Adrenal gland (tissue), 9 donors: ENCODE measurements at regions not wholly inside any gene's neighbourhood (a gene's known extent, or its start where the extent isn't known, plus 50 kb on each side); places are given as distances from the start of the nearest gene placed in this dataset.

ENCODE experiments used
- DNase-seq, 7 donors: peaks; one replicate each; pipeline ENCODE4 v3.0.0-alpha.2; 2019 to 2020
- H3K27ac ChIP-seq, 5 donors: fragments of 200-600 bp; sonication (generic) in 4 of 5; 1 replicate in 3 of 5; 2 replicates in 2 of 5; pipeline versions ENCODE4 v1.5.1 to v1.8.0; 2016 to 2020; ENCODE audit warnings: mild to moderate bottlenecking in 1 of 5
- H3K27me3 ChIP-seq: fragments of 200-600 bp; 2 replicates; pipeline ENCODE4 v1.8.0; 2021
- H3K36me3 ChIP-seq, 2 donors: fragments of 200-600 bp; replicated peaks in 1 of 2; 1 replicate in 1 of 2; 2 replicates in 1 of 2; pipeline versions ENCODE4 v1.5.1 to v1.8.0; 2018 to 2022
- H3K4me1 ChIP-seq, 2 donors: fragments of 200-600 bp; replicated peaks in 1 of 2; 1 replicate in 1 of 2; 2 replicates in 1 of 2; pipeline versions ENCODE4 v1.5.1 to v1.8.0; 2018 to 2021
- H3K4me3 ChIP-seq, 4 donors: fragments of 200-600 bp; sonication (generic) in 3 of 4; one replicate each; pipeline ENCODE4 v1.5.1; 2016 to 2018
- H3K9me3 ChIP-seq, 3 donors: fragments of 200-600 bp; sonication (generic) in 1 of 3; replicated peaks in 1 of 3; 1 replicate in 2 of 3; 2 replicates in 1 of 3; pipeline versions ENCODE4 v1.5.1 to v1.8.0; 2016 to 2021
- CTCF ChIP-seq, 6 experiments: fragments of 450-650 bp in 4 of 6; fragments of 200-600 bp in 2 of 6; sonication (generic) in 1 of 6; IDR thresholded peaks; 1 replicate in 5 of 6; 2 replicates in 1 of 6; pipeline versions ENCODE4 v1.5.1 to v1.8.0; 2016 to 2021; ENCODE audit warnings: antibody characterized with exemption in 6 of 6, mild to moderate bottlenecking in 2 of 6, moderate library complexity in 1 of 6
- POLR2A ChIP-seq, 2 donors: fragments of 450-650 bp; IDR thresholded peaks; one replicate each; pipeline ENCODE4 v1.6.1; 2017; ENCODE audit warnings: antibody characterized with exemption in 2 of 2, mild to moderate bottlenecking in 2 of 2, moderate library complexity in 1 of 2
- WGBS, 4 donors: extraction: QIAGEN DNeasy Blood & Tissue Kit in 2 of 4; methylation state at CpG; one replicate each; pipeline versions ENCODE4 v1.1.5 to v1.1.7; 2013 to 2017; 5-methylcytosine and 5-hydroxymethylcytosine counted together
- intact Hi-C, 2 donors: fragments of 100-400 bp; cut with DNase I; formaldehyde crosslinking; loops; one replicate each; pipeline versions ENCODE4 v1.14.1 to v1.15.0; 2022 to 2023
- donor health status: healthy with polysubstance abuse.
- donor health status: Bipolar disorder and iron deficiency.
- donor health status: DM: yes; HTN: yes; CAD: no.
- donor health status: DM: no; HTN: no; CAD: no.
- donor health status: DM: no; HTN: no; CAD: no.

DNA sequence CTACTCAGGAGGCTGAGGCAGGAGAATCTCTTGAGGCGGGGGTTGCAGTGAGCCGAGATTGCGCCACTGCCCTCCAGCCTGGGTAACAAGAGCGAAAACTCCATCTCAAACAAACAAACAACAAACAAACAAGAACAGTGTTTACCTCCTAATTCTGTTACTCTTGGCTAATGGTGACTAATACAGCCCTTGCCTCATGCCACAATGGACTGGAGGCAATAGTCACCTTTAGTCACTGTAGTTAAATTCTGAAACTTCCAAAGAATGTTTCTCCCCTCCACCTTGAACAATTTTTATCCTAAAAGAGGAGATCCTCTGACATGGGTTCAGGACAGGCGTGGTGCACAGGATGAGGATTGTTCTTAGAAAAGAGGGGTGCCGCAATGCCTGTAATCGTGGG lies 241.2 kb upstream of the CTSO start:
- no peak overlapping the region for H3K4me3 ChIP-seq
- no peaks in the 10 kb centered on the region for H3K36me3 ChIP-seq
- H3K27me3 ChIP-seq = no peaks in the 10 kb centered on the region
- H3K27ac ChIP-seq = no peak overlapping the region
- no peaks in the 10 kb centered on the region for H3K4me1 ChIP-seq
- no peak for DNase-seq
- TF ChIP-seq CTCF (IDR thresholded peaks at IDR 0.05) = no peak
- TF ChIP-seq POLR2A (IDR thresholded peaks at IDR 0.05) = no peak
- H3K9me3 ChIP-seq = no peaks in the 10 kb centered on the region
- intact Hi-C loops = no loop called here
- WGBS, 4 donors = 84 to 90% (median 87%) methylated on average over 7 of the region's 7 CpGs

DNA sequence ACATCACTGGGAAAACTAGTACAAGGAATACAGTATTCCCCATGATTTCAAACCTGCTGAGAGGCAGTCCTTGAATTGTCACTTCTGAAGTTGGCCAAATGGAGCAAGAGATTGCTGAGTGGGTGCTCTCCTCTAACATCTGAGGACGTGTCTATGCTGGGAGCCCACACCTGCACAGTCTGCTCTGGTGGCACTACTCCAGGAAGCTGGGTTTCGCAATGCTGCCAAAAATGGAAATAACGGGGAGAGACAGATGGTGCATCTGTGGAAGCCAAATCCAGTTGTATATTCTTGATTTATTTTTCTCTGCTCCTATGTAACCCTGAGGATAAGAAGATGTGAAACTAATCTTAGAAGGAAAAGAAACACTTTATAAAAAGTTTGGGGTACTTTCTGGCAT lies 240.1 kb upstream of the CTSO start:
- Histone ChIP-seq H3K9me3 (no peaks in the 10 kb centered on the region), H3K27ac (no peak overlapping the region), H3K4me1 (no peaks in the 10 kb centered on the region), H3K4me3 (no peak overlapping the region), H3K36me3 (no peaks in the 10 kb centered on the region), H3K27me3 (no peaks in the 10 kb centered on the region)
- no peak for TF ChIP-seq CTCF (IDR thresholded peaks at IDR 0.05)
- no peak for TF ChIP-seq POLR2A (IDR thresholded peaks at IDR 0.05)
- WGBS, 4 donors = 26 to 41% (median 32%) methylated on average over 3 of the region's 3 CpGs
- no peak for DNase-seq
- intact Hi-C loops = no loop called here

- 54 to 60% (median 57%) methylated on average over 2 of the region's 2 CpGs for WGBS, 4 donors
- TF ChIP-seq CTCF (IDR thresholded peaks at IDR 0.05) = no peak
- no peak for TF ChIP-seq POLR2A (IDR thresholded peaks at IDR 0.05)
Observed at GRCh38 chr4:156193106-156193505, 239.4 kb upstream of the CTSO start.

DNA sequence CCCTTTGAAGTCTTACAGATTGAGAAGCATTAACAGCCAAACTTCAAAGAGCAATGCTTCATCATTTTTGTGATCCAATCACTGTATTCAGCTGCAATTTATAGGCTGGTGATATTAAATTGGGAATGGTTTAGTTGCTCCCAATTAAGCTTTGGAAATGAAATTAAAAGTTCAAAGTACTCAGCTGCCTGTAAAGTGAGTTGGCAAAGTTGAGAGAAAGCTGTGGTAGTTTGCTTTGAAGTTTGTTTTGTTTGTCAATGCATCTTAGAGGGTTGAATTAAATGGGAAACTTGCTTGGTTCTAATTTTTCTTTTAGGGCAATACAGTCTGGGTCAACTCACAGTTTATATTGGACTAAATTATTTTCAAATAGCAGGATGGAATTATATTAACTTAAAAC lies 238.4 kb upstream of the CTSO start:
- H3K4me1 ChIP-seq = no peaks in the 10 kb centered on the region
- DNase-seq = no peak
- no peak overlapping the region for H3K4me3 ChIP-seq
- no peak overlapping the region for H3K27ac ChIP-seq
- TF ChIP-seq CTCF (IDR thresholded peaks at IDR 0.05) (no peak), POLR2A (IDR thresholded peaks at IDR 0.05) (no peak)
- intact Hi-C loops = no loop called here
- no peaks in the 10 kb centered on the region for H3K36me3 ChIP-seq
- H3K27me3 ChIP-seq = no peaks in the 10 kb centered on the region
- H3K9me3 ChIP-seq = no peaks in the 10 kb centered on the region

More at GRCh38 chr4:156193106-156193505, 239.4 kb upstream of the CTSO start:
- Histone ChIP-seq H3K36me3 (no peaks in the 10 kb centered on the region), H3K4me1 (no peaks in the 10 kb centered on the region), H3K27ac (no peak overlapping the region), H3K27me3 (no peaks in the 10 kb centered on the region), H3K9me3 (no peaks in the 10 kb centered on the region), H3K4me3 (no peak overlapping the region)
- DNase-seq = no peak
- intact Hi-C loops = no loop called here
